Head of caudate nucleus (tissue), 42 donors: ENCODE measurements at regions not wholly inside any gene's neighbourhood (a gene's known extent, or its start where the extent isn't known, plus 50 kb on each side); places are given as distances from the start of the nearest gene placed in this dataset.

Source experiments
- DNase-seq, 42 donors: peaks; one replicate each; pipeline versions ENCODE4 v3.0.0 to v3.0.0-alpha.2; 2020 to 2021; ENCODE audit warnings: mixed read lengths in 7 of 42
- intact Hi-C: fragments of 100-400 bp; cut with DNase I; formaldehyde crosslinking; loops from one replicate; pipeline ENCODE4 v1.15.0; 2022

DNA sequence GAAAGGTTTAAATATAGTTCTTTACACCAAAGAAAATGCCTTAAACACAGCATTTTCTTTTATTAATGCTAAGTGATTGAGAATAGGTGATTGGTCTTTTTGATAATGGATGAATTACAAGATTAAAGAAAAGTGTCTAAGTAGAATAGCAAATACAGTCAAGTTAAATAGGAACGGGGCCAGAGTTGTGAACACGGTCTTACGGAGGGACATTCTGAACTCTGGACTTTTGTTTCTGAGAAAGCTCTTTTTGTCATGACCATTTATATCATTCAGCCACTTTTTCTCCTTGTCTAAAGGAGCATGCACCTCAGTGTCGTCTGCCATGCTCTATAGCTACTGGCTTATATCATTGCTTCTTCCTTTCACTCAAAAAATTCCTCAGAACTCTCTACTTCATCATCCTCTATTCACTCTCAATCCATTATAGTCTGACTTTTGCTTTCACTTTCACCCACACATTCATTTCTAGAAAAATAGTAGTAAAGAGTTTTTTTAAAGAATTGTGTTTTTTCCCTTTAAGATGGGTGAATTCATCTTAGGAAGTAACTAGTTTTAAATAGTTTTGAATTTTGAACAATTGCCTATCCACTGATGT, 263.0 kb upstream of the FBXL7 start:
- intact Hi-C loops, result no loop called here

GRCh38 chr5:15234911-15235310, 265.1 kb upstream of the FBXL7 start:
- intact Hi-C loops, result no loop called here
- DNase-seq, result no peak

More for the DNA sequence above, 263.0 kb upstream of the FBXL7 start:
- DNase-seq, result no peak

DNA sequence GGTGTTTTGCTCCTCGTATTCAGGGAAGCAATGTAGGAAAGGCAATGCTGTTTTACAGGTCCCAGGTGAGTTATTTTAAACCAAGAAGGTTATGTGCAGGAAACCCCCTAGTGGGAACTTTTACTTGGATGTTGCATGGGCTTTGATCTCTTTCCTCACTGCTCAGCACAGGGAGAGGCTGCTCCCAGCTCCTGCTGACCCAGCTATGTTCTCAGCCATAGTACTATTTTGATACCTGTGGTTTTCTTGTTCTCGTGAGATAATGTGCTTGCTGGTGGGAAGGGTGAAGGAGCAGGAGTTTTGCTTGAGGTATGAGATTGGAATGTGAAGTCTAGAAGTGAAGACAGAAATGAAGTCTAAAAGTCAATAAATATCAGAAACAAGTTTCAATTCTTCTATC, 265.6 kb upstream of the FBXL7 start:
- intact Hi-C loops, result no loop called here
- DNase-seq, result no peak

DNA sequence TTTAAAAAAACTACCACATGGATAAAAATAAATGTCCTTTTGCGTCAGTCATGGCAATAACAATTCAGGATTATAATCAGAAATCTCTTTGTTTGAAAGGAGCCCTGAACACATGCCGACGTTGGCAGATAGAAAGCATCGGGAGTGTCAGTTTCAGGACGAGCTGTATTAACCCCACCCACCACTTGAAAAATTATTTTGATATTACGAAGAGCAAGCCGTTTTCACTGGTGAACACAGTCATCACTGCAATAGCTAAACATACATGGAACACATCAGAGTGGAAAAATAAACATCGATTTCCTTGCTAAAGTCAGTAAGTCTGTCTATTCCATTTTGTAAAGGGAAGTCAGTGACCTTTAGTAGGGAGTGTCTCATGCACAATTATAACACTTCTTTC, 266.4 kb upstream of the FBXL7 start:
- intact Hi-C loops, result no loop called here
- no peak for DNase-seq

DNA sequence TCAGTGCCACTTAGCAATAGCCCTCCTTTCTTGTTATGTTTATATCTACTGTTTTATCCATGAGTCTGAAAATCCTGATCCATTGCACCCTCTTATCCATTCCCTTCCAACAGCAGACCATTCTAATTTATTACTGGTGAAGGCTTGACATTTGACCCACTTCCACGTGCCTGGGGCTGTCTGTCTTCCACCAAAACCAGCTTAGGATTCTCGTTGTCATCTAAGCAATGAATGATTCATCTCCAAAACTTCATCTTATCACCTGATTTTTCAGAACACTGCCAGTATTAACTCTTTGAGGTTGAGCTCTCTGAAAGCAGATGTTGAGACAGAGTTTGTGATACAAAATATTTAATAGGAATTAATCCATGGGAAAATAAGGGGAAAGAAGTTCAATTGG, 277.8 kb upstream of the FBXL7 start:
- intact Hi-C loops, result no loop called here
- no peak for DNase-seq

DNA sequence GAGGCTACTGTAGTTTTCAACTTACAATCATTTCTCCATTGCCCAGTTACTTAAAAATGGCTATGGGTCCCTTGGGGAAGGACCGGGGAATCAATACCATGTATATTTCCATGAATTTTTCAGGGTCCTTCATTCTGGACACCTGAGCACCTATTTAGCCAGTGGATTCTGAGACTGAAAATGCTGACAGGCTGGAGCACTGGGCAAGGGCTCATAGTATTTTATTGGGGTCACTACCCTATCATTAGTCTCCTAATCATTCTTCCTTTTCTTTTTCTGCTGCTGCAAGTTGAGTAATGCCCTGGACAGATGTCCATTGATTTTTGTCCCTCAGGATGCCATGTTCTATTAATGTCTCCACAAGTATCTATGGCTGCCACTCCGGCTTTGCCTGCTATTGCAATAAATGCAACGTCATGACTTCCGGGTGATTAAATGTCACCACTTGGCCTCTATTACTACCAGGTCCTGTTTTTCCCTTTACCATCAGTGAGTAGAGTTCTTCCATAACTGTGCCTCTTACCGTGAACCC, 279.3 kb upstream of the FBXL7 start:
- intact Hi-C loops, result no loop called here
- no peak for DNase-seq

GRCh38 chr5:15215056-15215455, 284.9 kb upstream of the FBXL7 start:
- intact Hi-C loops, result no loop called here
- DNase-seq, result peak in 16 of 42 donors; percentile 4 to 38 (median 16)

DNA sequence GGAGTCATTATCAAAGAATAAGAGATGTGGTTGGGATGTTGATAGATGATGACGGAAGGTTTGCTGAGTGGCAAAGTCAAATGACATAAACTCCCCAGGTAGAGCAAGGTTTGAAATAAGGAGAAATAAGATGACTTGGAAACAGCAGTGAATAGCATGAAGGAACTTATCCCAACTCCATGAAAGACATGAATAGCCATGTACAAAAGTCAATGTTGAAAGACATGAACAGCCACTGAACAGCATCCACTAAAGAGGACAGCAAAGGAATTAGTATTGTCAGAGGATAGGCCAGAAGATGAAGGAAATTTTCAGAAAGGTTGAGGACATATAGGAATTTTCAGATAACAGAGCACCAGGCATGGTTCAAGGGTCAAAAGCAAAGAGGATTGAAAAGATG, 286.0 kb upstream of the FBXL7 start:
- intact Hi-C loops, result no loop called here
- no peak for DNase-seq

DNA sequence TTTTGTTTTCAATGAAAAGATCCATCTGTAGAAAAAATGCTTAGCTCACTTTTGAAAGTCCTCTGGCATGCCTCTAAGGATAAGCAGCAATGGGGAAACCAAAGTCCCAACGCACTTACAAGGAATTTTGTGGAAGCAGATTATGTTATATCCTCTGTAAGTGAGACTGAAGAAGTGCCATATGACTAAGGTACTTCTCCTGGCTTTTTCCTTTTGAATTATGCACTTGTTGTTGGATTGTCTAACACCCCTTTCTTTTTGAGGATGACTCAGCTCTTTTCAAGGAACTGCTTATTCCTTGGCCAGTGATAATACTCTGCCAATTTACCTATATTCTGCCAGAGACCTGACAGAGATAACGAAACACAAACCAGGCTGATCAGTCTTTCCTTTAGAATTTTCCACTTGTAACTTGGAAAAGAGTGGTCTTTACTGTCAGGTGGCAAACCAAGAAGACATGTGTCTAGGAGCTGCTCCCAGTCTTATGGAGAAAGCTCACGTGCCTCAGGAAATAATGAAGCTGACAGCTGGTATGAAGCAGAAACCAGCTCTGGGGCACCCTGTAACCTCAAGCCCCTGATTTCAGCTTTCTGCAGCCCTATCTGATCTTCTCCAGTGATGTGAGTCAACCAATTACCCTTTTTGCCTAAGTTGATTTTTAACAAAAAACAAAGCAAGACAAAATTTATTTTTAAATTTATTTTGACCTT, 290.8 kb upstream of the FBXL7 start:
- intact Hi-C loops, result no loop called here
- no peak for DNase-seq

- intact Hi-C loops, result no loop called here
- DNase-seq, result no peak
Measured at GRCh38 chr5:15206133-15206532, 293.8 kb upstream of the FBXL7 start.

DNA sequence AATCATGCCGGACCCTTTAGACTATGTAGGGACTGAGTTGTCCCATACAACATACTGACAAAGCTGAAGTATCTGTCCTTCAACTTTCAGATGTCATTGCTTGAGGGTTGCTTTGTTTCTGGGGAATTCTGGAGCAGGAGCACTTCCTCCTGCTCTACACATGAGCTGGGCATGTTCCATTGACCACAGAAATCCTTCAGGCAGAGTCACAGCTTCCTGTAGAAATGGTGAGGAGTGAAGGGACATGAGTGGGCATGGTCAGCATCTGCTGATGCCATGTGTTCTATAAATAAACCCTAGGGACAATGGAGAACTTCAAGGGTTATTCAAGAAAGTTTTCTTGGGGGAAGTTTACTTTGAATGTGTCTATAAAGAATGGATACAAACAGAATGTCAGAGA, 296.6 kb upstream of the FBXL7 start:
- DNase-seq, result no peak
- intact Hi-C loops, result no loop called here

DNA sequence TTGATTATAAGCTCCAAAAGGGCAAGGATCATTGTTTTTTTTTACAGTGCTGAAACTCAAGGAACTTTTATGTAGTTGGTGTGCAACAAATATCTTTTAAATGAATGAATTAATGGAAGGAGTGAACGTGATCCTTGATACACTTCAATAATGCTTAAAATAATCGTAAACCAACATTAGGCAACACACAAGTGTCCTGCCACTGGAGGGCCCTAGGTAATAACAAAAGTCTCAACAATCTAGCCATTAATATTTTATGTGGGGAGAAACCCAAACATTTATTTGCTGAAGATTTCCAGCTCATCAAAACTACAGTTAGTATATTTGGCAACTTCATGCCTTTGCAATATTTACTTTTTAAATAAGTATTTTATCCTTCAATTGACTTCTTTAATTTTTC, 309.0 kb upstream of the FBXL7 start:
- no peak for DNase-seq
- intact Hi-C loops, result no loop called here

DNA sequence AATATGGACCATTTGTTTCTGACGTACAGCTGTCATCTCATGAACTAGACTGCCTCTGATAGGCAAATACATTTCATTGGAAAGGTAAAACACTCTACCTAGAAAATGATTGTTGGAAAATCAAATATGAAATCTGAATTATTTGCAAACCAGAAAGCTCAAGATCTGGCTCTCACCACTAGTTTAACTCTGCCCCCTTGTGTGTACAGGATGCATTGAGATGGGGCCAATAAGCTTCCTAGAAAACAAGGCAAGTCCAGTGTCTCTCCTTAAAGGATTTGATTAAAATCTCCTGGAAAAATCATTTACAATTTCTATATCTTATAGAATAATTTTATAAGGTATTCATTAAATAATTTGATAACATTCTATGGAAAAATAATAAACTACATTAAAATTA, 311.9 kb upstream of the ANKH start:
- intact Hi-C loops, result no loop called here

DNA sequence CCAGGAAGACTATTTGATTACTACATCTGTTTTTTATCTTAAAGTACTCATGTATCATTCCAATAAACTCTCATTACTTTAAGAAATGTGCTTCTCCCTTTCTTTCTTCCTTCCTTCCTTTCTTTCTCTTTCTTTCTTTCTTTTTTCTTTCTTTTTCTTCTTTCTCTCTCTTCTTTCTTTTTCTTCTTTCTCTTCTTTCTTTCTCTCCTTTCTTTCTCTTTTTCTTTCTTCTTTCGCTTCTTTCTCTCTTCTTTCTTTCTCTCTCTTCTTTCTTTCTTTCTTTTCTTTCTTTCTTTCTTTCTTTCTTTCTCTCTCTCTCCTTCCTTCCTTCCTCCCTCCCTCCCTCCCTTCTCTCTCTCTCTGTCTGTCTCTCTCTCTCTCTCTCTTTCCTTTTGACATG, 298.6 kb upstream of the ANKH start:
- no peak for DNase-seq
- intact Hi-C loops, result no loop called here

More for the DNA sequence above, 311.9 kb upstream of the ANKH start:
- no peak for DNase-seq

DNA sequence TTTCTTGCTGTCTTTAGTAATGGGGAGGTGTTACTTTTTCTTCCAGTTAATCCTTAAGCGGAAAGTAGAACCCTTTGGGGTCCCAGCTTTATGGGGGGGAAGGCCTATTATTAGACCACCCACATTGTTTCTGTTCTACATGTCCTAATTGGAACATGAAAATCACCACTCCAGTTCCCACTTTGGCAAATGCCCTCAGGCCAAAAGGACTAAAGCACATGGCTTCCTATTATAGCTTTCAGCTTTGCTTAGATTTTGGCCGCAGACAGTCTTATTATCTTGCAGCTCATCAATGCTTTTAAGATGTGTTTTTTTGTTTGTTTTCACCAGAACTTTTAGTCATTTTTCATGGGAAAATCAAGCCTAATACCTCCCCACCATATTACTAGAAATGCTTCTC, 296.8 kb upstream of the ANKH start:
- no peak for DNase-seq
- intact Hi-C loops, result no loop called here

DNA sequence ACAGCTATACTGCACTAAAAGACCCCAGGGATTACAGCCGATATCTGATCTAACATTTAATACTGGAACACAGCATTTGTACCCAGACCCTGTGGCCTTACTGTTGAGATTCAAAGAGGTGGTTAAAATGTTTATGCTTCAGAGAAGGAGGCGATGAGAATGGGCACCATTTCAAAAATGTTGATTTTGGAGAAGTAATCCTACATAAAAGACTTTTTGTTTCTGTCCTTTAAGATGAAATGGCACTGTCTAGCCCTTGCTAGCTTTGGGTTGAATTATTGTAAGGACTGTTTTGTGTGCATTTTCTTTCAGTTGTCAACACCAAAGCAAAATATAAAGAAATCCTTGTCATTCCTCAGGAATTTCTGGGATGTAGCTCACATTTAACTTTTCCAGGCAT, 288.5 kb upstream of the ANKH start:
- no peak for DNase-seq
- intact Hi-C loops, result no loop called here

GRCh38 chr5:15159606-15160005, 288.0 kb upstream of the ANKH start:
- intact Hi-C loops, result no loop called here
- DNase-seq, result no peak

DNA sequence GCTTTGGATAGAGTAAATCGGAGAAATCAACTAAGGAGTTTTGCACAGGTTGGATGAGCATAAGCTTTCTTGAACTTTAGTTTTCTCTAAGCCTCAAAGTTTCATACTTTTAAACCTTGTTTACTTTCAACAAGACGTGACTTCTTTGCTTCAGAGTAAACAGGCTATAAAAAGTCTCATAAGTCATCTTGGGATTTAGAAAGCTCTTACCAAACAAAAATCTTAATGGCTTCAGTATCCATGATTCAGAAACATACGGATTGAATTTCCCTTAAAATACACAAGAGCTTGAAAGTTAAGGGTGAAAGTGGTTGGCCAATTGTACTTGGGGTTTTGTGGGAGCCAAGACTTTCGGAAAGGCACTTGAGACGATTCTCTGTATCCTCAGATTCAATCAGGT, 270.9 kb upstream of the ANKH start:
- no peak for DNase-seq
- intact Hi-C loops, result no loop called here

DNA sequence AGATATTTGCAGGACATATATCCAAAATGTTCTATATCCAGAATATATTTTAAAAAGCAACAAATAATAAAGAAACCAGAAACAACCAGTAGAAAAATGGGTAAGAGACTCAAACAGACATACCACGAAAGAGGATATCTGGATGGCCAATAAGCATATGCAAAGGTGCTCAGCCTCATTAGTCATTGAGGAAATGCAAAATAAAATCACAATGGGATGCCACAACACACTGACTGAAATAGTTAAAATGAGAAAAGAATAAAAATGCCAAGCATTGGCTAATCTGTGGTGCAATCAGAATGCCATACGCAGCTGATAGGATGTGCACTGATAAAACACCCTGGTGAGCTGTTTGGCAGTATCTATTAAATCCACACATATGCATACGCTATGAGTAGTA, 265.8 kb upstream of the ANKH start:
- no peak for DNase-seq
- intact Hi-C loops, result no loop called here

- intact Hi-C loops, result no loop called here
- DNase-seq, result no peak
Measured at GRCh38 chr5:15135661-15136060, 264.1 kb upstream of the ANKH start.

DNA sequence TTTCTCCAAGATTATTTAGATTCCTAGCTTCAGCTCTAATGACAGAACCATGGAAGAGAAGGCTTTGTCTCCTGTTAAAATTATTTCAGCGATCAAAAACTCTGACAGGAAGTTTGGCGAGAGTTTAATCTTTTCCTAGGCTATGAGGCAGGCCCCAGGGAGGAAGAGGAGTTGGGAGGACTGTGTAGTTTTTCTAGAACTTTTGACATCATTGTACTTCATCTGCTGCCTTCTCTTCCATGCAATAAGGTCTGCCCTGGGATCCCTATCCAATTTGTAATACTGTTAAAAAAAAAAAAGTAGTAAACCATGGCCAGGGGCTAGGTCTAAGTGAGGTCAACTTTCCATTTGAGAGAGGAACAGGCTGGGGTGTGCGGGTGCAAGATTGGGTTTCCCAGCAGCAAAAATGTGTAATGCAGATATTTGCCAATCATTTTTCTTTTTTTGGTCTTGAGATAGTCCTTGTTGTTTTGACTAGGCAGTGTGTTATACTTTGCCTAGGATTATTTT, 261.9 kb upstream of the ANKH start:
- intact Hi-C loops, result no loop called here
- DNase-seq, result no peak
